Liver (tissue), 8 donors: ENCODE measurements at regions not wholly inside any gene's neighbourhood (a gene's known extent, or its start where the extent isn't known, plus 50 kb on each side); places are given as distances from the start of the nearest gene placed in this dataset.

Source experiments
- DNase-seq: peaks from one replicate; pipeline ENCODE4 v3.0.0-alpha.2; 2017; ENCODE audit warnings: low spot score
- H3K27ac ChIP-seq, 2 donors: one replicate each; pipeline ENCODE4 v1.7.0; 2013; ENCODE audit warnings: inconsistent platforms in 2 of 2, low read length in 2 of 2, control low read depth in 1 of 2, low read depth in 1 of 2, mild to moderate bottlenecking in 1 of 2
- H3K27me3 ChIP-seq, 4 donors: one replicate each; pipeline versions ENCODE4 v1.6.1 to v1.7.0; 2013; ENCODE audit warnings: low read length in 3 of 4, inconsistent platforms in 1 of 4, mild to moderate bottlenecking in 1 of 4, moderate library complexity in 1 of 4; ENCODE audit not compliant: control insufficient read depth in 4 of 4, insufficient read depth in 4 of 4
- H3K36me3 ChIP-seq, 4 donors: one replicate each; pipeline versions ENCODE4 v1.6.1 to v1.7.0; 2013; ENCODE audit warnings: low read length in 3 of 4, mild to moderate bottlenecking in 3 of 4, low read depth in 1 of 4, moderate library complexity in 1 of 4; ENCODE audit not compliant: control insufficient read depth in 4 of 4, insufficient read depth in 3 of 4
- H3K4me1 ChIP-seq, 4 donors: one replicate each; pipeline versions ENCODE4 v1.6.1 to v1.7.0; 2013; ENCODE audit warnings: low read length in 3 of 4, mild to moderate bottlenecking in 3 of 4, moderate library complexity in 1 of 4; ENCODE audit not compliant: control insufficient read depth in 4 of 4, insufficient read depth in 4 of 4
- H3K4me3 ChIP-seq, 3 donors: one replicate each; pipeline versions ENCODE4 v1.6.1 to v1.7.0; 2013; ENCODE audit warnings: low read length in 3 of 3, control low read depth in 1 of 3, low read depth in 1 of 3, mild to moderate bottlenecking in 1 of 3
- H3K9ac ChIP-seq, 2 donors: one replicate each; pipeline ENCODE4 v1.7.0; 2013; ENCODE audit warnings: low read length in 2 of 2, mild to moderate bottlenecking in 2 of 2, moderate library complexity in 2 of 2, control low read depth in 1 of 2, low read depth in 1 of 2
- H3K9me3 ChIP-seq, 4 donors: one replicate each; pipeline versions ENCODE4 v1.6.1 to v1.7.0; 2013; ENCODE audit warnings: low read length in 3 of 4; ENCODE audit not compliant: control insufficient read depth in 4 of 4
- EGR1 ChIP-seq, 2 donors: IDR thresholded peaks; 2 replicates each; pipeline ENCODE4 v1.6.1; 2016 to 2018; ENCODE audit warnings: antibody characterized with exemption in 2 of 2, low read depth in 2 of 2
- FOXA1 ChIP-seq: IDR thresholded peaks from 2 replicates; pipeline ENCODE4 v1.6.1; 2016; ENCODE audit warnings: antibody characterized with exemption
- FOXA2 ChIP-seq: IDR thresholded peaks from 2 replicates; pipeline ENCODE4 v1.6.1; 2016; ENCODE audit warnings: antibody characterized with exemption
- GABPA ChIP-seq, 2 donors: IDR thresholded peaks in 1 of 2; conservative IDR thresholded peaks in 1 of 2; 2 replicates each; pipeline ENCODE4 v1.6.1; 2016; ENCODE audit warnings: antibody characterized with exemption in 2 of 2, mild to moderate bottlenecking in 1 of 2, moderate library complexity in 1 of 2
- HNF4A ChIP-seq, 2 donors: conservative IDR thresholded peaks; 2 replicates each; pipeline ENCODE4 v1.6.1; 2016; ENCODE audit warnings: antibody characterized with exemption in 2 of 2, mild to moderate bottlenecking in 2 of 2
- HNF4G ChIP-seq: IDR thresholded peaks from 2 replicates; pipeline ENCODE4 v1.6.1; 2016; ENCODE audit warnings: antibody characterized with exemption
- JUND ChIP-seq, 2 donors: IDR thresholded peaks; 2 replicates each; pipeline ENCODE4 v1.6.1; 2016; ENCODE audit warnings: antibody characterized with exemption in 2 of 2
- NR2F2 ChIP-seq: IDR thresholded peaks from 2 replicates; pipeline ENCODE4 v1.6.1; 2016; ENCODE audit warnings: antibody characterized with exemption
- RAD21 ChIP-seq, 2 donors: IDR thresholded peaks; 2 replicates each; pipeline ENCODE4 v1.6.1; 2016; ENCODE audit warnings: antibody characterized with exemption in 2 of 2, mild to moderate bottlenecking in 2 of 2
- RXRA ChIP-seq, 2 donors: IDR thresholded peaks; 2 replicates each; pipeline ENCODE4 v1.6.1; 2017 to 2018; ENCODE audit warnings: antibody characterized with exemption in 2 of 2, mild to moderate bottlenecking in 1 of 2
- SP1 ChIP-seq: IDR thresholded peaks from 2 replicates; pipeline ENCODE4 v1.6.1; 2018; ENCODE audit warnings: antibody characterized with exemption, mild to moderate bottlenecking
- TAF1 ChIP-seq: conservative IDR thresholded peaks from 2 replicates; pipeline ENCODE4 v1.6.1; 2016; ENCODE audit warnings: antibody characterized with exemption, mild to moderate bottlenecking
- YY1 ChIP-seq: IDR thresholded peaks from 2 replicates; pipeline ENCODE4 v1.6.1; 2016; ENCODE audit warnings: antibody characterized with exemption, mild to moderate bottlenecking
- WGBS: extraction: QIAGEN DNeasy Blood & Tissue Kit; methylation state at CpG from one replicate; pipeline ENCODE4 v1.1.7; 2013; 5-methylcytosine and 5-hydroxymethylcytosine counted together
- TF ChIP-seq, protein P1 (sequence below): fragments of 150-350 bp; IDR thresholded peaks from 2 replicates; pipeline ENCODE4 v1.5.1; 2017; ENCODE audit warnings: improper control_type of control experiment, low read depth, low read length; ENCODE audit not compliant: missing input control
- TF ChIP-seq, protein P2 (sequence below): IDR thresholded peaks from 2 replicates; pipeline ENCODE4 v1.6.1; 2016; ENCODE audit warnings: antibody characterized with exemption, mild to moderate bottlenecking
- TF ChIP-seq, protein P3 (sequence below): IDR thresholded peaks from 2 replicates; pipeline ENCODE4 v1.6.1; 2016; ENCODE audit warnings: antibody characterized with exemption
- TF ChIP-seq, protein P4 (sequence below): IDR thresholded peaks from 2 replicates; pipeline ENCODE4 v1.6.1; 2016; ENCODE audit warnings: antibody characterized with exemption
- donor health status: healthy.
- donor health status: healthy.
- donor health status: healthy.
- donor health status: healthy.
- donor health status: healthy.

DNA sequence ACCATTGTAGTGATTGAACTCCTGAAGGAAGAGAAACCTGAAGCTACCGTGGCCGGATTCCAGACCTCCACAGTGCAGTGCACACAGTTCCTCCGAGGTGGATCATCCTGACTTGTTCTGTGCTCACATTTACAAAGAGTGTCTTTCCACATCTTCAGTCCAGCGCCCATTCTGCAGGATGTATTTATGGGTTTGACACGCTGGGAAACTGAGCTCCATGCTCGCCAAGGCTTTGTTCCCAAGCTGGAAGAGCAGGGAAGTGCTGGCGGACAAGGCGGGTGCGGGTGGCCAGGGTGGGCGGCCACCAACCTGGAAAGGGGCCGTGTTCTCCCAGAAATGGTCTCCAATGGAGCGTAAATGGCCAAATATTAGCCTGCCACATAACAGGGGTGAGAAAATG is 227.9 kb downstream of the IRF8 start (continued):
- no peak for TF ChIP-seq FOXA2

DNA sequence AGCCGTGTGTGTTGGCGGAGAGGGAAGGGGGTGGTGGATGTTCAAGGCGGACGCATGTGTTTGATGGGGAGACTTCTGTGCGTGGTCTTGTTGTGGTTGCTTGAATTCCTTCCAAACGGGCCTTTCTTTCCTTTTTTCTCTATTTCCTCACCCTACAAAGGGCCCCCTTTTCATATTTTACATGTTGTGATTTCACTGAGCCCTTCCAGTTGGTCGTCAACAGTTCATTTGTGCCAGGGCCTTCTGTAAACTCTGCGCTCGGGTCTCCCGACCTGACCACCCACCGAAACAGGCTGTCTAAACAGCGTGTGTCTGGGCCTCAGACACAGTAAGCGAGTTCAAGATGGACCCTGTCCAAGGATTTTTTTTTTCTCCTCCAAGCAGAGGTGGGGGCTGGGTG is 228.4 kb downstream of the IRF8 start:
- no peak for TF ChIP-seq JUND (IDR thresholded peaks at IDR 0.05)
- TF ChIP-seq, protein P1, sequence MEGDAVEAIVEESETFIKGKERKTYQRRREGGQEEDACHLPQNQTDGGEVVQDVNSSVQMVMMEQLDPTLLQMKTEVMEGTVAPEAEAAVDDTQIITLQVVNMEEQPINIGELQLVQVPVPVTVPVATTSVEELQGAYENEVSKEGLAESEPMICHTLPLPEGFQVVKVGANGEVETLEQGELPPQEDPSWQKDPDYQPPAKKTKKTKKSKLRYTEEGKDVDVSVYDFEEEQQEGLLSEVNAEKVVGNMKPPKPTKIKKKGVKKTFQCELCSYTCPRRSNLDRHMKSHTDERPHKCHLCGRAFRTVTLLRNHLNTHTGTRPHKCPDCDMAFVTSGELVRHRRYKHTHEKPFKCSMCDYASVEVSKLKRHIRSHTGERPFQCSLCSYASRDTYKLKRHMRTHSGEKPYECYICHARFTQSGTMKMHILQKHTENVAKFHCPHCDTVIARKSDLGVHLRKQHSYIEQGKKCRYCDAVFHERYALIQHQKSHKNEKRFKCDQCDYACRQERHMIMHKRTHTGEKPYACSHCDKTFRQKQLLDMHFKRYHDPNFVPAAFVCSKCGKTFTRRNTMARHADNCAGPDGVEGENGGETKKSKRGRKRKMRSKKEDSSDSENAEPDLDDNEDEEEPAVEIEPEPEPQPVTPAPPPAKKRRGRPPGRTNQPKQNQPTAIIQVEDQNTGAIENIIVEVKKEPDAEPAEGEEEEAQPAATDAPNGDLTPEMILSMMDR = no peak
- no peak for TF ChIP-seq RAD21 (IDR thresholded peaks at IDR 0.05)
- no peak for TF ChIP-seq FOXA2
- TF ChIP-seq NR2F2 = no peak
- no peak for TF ChIP-seq SP1
- no peak for TF ChIP-seq TAF1
- TF ChIP-seq HNF4G = no peak
- no peak for TF ChIP-seq GABPA (IDR thresholded peaks at IDR 0.05 in 1 of 2, conservative IDR thresholded peaks at IDR 0.05 in 1 of 2)
- TF ChIP-seq, protein P2, sequence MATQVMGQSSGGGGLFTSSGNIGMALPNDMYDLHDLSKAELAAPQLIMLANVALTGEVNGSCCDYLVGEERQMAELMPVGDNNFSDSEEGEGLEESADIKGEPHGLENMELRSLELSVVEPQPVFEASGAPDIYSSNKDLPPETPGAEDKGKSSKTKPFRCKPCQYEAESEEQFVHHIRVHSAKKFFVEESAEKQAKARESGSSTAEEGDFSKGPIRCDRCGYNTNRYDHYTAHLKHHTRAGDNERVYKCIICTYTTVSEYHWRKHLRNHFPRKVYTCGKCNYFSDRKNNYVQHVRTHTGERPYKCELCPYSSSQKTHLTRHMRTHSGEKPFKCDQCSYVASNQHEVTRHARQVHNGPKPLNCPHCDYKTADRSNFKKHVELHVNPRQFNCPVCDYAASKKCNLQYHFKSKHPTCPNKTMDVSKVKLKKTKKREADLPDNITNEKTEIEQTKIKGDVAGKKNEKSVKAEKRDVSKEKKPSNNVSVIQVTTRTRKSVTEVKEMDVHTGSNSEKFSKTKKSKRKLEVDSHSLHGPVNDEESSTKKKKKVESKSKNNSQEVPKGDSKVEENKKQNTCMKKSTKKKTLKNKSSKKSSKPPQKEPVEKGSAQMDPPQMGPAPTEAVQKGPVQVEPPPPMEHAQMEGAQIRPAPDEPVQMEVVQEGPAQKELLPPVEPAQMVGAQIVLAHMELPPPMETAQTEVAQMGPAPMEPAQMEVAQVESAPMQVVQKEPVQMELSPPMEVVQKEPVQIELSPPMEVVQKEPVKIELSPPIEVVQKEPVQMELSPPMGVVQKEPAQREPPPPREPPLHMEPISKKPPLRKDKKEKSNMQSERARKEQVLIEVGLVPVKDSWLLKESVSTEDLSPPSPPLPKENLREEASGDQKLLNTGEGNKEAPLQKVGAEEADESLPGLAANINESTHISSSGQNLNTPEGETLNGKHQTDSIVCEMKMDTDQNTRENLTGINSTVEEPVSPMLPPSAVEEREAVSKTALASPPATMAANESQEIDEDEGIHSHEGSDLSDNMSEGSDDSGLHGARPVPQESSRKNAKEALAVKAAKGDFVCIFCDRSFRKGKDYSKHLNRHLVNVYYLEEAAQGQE = no peak
- no peak for TF ChIP-seq YY1
- no peak for TF ChIP-seq RXRA (IDR thresholded peaks at IDR 0.05)
- TF ChIP-seq, protein P3, sequence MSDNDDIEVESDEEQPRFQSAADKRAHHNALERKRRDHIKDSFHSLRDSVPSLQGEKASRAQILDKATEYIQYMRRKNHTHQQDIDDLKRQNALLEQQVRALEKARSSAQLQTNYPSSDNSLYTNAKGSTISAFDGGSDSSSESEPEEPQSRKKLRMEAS = no peak
- TF ChIP-seq HNF4A (conservative IDR thresholded peaks at IDR 0.05) = no peak
- TF ChIP-seq EGR1 (IDR thresholded peaks at IDR 0.05; ENCODE audit: low read depth in 2 of 2) = no peak
- no peak for TF ChIP-seq FOXA1
- TF ChIP-seq, protein P4, sequence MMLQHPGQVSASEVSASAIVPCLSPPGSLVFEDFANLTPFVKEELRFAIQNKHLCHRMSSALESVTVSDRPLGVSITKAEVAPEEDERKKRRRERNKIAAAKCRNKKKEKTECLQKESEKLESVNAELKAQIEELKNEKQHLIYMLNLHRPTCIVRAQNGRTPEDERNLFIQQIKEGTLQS = no peak
- no peak for DNase-seq
- Histone ChIP-seq H3K9me3 (peaks cover 0 to 2% (median 0%) of the 10 kb centered on the region in 4 donors), H3K9ac (no peak overlapping the region), H3K27ac (no peak overlapping the region), H3K36me3 (no peaks in the 10 kb centered on the region), H3K27me3 (peaks cover 0 to 2% (median 0%) of the 10 kb centered on the region in 4 donors), H3K4me1 (no peaks in the 10 kb centered on the region), H3K4me3 (no peak overlapping the region)
- WGBS = 88% methylated on average over 13 of the region's 13 CpGs

DNA sequence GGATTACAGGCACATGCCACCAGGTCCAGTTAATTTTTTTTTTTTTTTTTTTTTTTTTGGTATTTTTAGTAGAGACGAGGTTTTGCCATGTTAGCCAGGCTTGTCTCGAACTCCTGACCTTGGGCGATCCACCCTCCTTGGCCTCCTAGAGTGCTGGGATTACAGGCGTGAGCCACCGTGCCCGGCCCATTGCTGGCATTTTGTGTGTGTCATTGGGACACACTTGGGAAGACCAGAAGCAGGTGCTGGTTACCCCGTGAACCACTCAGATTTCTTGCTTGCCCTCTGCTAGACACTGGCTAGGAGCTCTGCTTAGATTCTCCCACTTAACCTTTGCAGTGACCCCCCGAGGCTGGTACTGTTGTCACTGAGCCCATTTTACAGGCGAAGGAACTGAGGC is 229.3 kb downstream of the IRF8 start:
- Histone ChIP-seq H3K36me3 (no peaks in the 10 kb centered on the region), H3K9me3 (peaks cover 0 to 2% (median 0%) of the 10 kb centered on the region in 4 donors), H3K4me3 (no peak overlapping the region), H3K9ac (no peak overlapping the region), H3K27me3 (peaks cover 0 to 2% (median 0%) of the 10 kb centered on the region in 4 donors), H3K27ac (no peak overlapping the region), H3K4me1 (no peaks in the 10 kb centered on the region)
- TF ChIP-seq FOXA2 = no peak
- TF ChIP-seq SP1 = no peak
- no peak for TF ChIP-seq HNF4A (conservative IDR thresholded peaks at IDR 0.05)
- TF ChIP-seq NR2F2 = no peak
- 91% methylated on average over 9 of the region's 9 CpGs for WGBS
- no peak for DNase-seq
